ENCODE measurements at regions not wholly inside any gene's neighbourhood (a gene's known extent, or its start where the extent isn't known, plus 50 kb on each side); places are given as distances from the start of the nearest gene placed in this dataset.

DNA sequence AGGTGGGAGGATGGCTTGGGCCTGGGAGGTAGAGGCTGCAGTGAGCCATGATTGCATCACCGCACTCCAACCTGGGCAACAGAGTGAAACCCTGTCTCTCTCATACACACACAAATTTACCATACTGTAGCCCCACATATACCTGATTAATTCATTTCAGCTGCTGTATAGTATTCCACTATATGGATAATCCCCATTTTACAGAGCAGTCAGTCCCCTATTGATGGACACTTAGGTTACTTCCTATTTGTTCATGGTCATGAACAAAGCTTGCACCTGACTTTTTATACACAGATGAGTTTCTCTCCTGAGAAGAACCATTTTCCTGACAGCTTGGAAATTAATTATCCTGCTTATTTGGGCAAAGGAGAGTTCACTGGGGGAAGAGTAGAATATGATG lies 59.2 kb downstream of the EMX2 start:
- no peak for DNase-seq (ENCODE audit: extremely low spot score, unreplicated experiment)
- no peak overlapping the region for H3K27ac Mint-ChIP-seq
- peaks cover 24% of the 10 kb centered on the region for H3K27me3 Mint-ChIP-seq
- H3K9me3 Mint-ChIP-seq: peaks cover 4% of the 10 kb centered on the region
- H3K36me3 Mint-ChIP-seq: no peaks in the 10 kb centered on the region
- TF ChIP-seq, protein P1, sequence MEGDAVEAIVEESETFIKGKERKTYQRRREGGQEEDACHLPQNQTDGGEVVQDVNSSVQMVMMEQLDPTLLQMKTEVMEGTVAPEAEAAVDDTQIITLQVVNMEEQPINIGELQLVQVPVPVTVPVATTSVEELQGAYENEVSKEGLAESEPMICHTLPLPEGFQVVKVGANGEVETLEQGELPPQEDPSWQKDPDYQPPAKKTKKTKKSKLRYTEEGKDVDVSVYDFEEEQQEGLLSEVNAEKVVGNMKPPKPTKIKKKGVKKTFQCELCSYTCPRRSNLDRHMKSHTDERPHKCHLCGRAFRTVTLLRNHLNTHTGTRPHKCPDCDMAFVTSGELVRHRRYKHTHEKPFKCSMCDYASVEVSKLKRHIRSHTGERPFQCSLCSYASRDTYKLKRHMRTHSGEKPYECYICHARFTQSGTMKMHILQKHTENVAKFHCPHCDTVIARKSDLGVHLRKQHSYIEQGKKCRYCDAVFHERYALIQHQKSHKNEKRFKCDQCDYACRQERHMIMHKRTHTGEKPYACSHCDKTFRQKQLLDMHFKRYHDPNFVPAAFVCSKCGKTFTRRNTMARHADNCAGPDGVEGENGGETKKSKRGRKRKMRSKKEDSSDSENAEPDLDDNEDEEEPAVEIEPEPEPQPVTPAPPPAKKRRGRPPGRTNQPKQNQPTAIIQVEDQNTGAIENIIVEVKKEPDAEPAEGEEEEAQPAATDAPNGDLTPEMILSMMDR (conservative IDR thresholded peaks at IDR 0.05): no peak
- no peaks in the 10 kb centered on the region for H3K4me1 Mint-ChIP-seq (ENCODE audit: unreplicated experiment)
- H3K4me3 Mint-ChIP-seq: no peak overlapping the region

GRCh38 chr10:117603081-117603480 lies 60.5 kb downstream of the EMX2 start:
- peaks cover 24% of the 10 kb centered on the region for H3K27me3 Mint-ChIP-seq
- no peaks in the 10 kb centered on the region for H3K4me1 Mint-ChIP-seq (ENCODE audit: unreplicated experiment)
- no peak overlapping the region for H3K27ac Mint-ChIP-seq

GRCh38 chr10:117603726-117604125 lies 61.2 kb downstream of the EMX2 start:
- Mint-ChIP-seq H3K27ac (no peak overlapping the region), H3K9me3 (peaks cover 4% of the 10 kb centered on the region), H3K36me3 (no peaks in the 10 kb centered on the region), H3K4me3 (no peak overlapping the region), H3K27me3 (peaks cover 24% of the 10 kb centered on the region), H3K4me1 (ENCODE audit: unreplicated experiment) (no peaks in the 10 kb centered on the region)
- TF ChIP-seq, protein P1 (conservative IDR thresholded peaks at IDR 0.05): no peak
- DNase-seq (ENCODE audit: extremely low spot score, unreplicated experiment): no peak

More at GRCh38 chr10:117603081-117603480, 60.5 kb downstream of the EMX2 start:
- TF ChIP-seq, protein P1 (conservative IDR thresholded peaks at IDR 0.05): no peak
- H3K4me3 Mint-ChIP-seq: no peak overlapping the region
- H3K9me3 Mint-ChIP-seq: peaks cover 4% of the 10 kb centered on the region
- DNase-seq (ENCODE audit: extremely low spot score, unreplicated experiment): no peak
- no peaks in the 10 kb centered on the region for H3K36me3 Mint-ChIP-seq

GRCh38 chr10:117609095-117609795 lies 66.7 kb downstream of the EMX2 start:
- H3K27ac Mint-ChIP-seq: peak overlapping the region; percentile 73
- TF ChIP-seq, protein P1 (conservative IDR thresholded peaks at IDR 0.05): no peak
- no peak for DNase-seq (ENCODE audit: extremely low spot score, unreplicated experiment)
- H3K9me3 Mint-ChIP-seq: peaks cover 4% of the 10 kb centered on the region
- peak overlapping the region; percentile 72 for H3K4me3 Mint-ChIP-seq
- peaks cover 18% of the 10 kb centered on the region for H3K27me3 Mint-ChIP-seq
- peaks cover 19% of the 10 kb centered on the region for H3K4me1 Mint-ChIP-seq (ENCODE audit: unreplicated experiment)
- no peaks in the 10 kb centered on the region for H3K36me3 Mint-ChIP-seq

GRCh38 chr10:117609796-117610170 lies 67.2 kb downstream of the EMX2 start:
- Mint-ChIP-seq H3K27ac (no peak overlapping the region), H3K4me3 (no peak overlapping the region), H3K9me3 (peaks cover 4% of the 10 kb centered on the region), H3K36me3 (no peaks in the 10 kb centered on the region), H3K27me3 (peaks cover 13% of the 10 kb centered on the region), H3K4me1 (ENCODE audit: unreplicated experiment) (peaks cover 19% of the 10 kb centered on the region)
- DNase-seq (ENCODE audit: extremely low spot score, unreplicated experiment): no peak
- TF ChIP-seq, protein P1 (conservative IDR thresholded peaks at IDR 0.05): no peak

All from type B pancreatic cell (in vitro differentiated cells).